ENCODE measurements at regions not wholly inside any gene's neighbourhood (a gene's known extent, or its start where the extent isn't known, plus 50 kb on each side); places are given as distances from the start of the nearest gene placed in this dataset.

- TF ChIP-seq EP300 (IDR thresholded peaks at IDR 0.05) (no peak), CTCF (IDR thresholded peaks at IDR 0.05) (no peak)
Observed at GRCh38 chr11:134955281-134955680, 543.2 kb upstream of the B3GAT1 start.
